Liver (tissue), 8 donors: ENCODE measurements at regions not wholly inside any gene's neighbourhood (a gene's known extent, or its start where the extent isn't known, plus 50 kb on each side); places are given as distances from the start of the nearest gene placed in this dataset.

ENCODE experiments used
- DNase-seq: peaks from one replicate; pipeline ENCODE4 v3.0.0-alpha.2; 2017; ENCODE audit warnings: low spot score
- H3K27ac ChIP-seq, 2 donors: one replicate each; pipeline ENCODE4 v1.7.0; 2013; ENCODE audit warnings: inconsistent platforms in 2 of 2, low read length in 2 of 2, control low read depth in 1 of 2, low read depth in 1 of 2, mild to moderate bottlenecking in 1 of 2
- H3K27me3 ChIP-seq, 4 donors: one replicate each; pipeline versions ENCODE4 v1.6.1 to v1.7.0; 2013; ENCODE audit warnings: low read length in 3 of 4, inconsistent platforms in 1 of 4, mild to moderate bottlenecking in 1 of 4, moderate library complexity in 1 of 4; ENCODE audit not compliant: control insufficient read depth in 4 of 4, insufficient read depth in 4 of 4
- H3K36me3 ChIP-seq, 4 donors: one replicate each; pipeline versions ENCODE4 v1.6.1 to v1.7.0; 2013; ENCODE audit warnings: low read length in 3 of 4, mild to moderate bottlenecking in 3 of 4, low read depth in 1 of 4, moderate library complexity in 1 of 4; ENCODE audit not compliant: control insufficient read depth in 4 of 4, insufficient read depth in 3 of 4
- H3K4me1 ChIP-seq, 4 donors: one replicate each; pipeline versions ENCODE4 v1.6.1 to v1.7.0; 2013; ENCODE audit warnings: low read length in 3 of 4, mild to moderate bottlenecking in 3 of 4, moderate library complexity in 1 of 4; ENCODE audit not compliant: control insufficient read depth in 4 of 4, insufficient read depth in 4 of 4
- H3K4me3 ChIP-seq, 3 donors: one replicate each; pipeline versions ENCODE4 v1.6.1 to v1.7.0; 2013; ENCODE audit warnings: low read length in 3 of 3, control low read depth in 1 of 3, low read depth in 1 of 3, mild to moderate bottlenecking in 1 of 3
- H3K9ac ChIP-seq, 2 donors: one replicate each; pipeline ENCODE4 v1.7.0; 2013; ENCODE audit warnings: low read length in 2 of 2, mild to moderate bottlenecking in 2 of 2, moderate library complexity in 2 of 2, control low read depth in 1 of 2, low read depth in 1 of 2
- H3K9me3 ChIP-seq, 4 donors: one replicate each; pipeline versions ENCODE4 v1.6.1 to v1.7.0; 2013; ENCODE audit warnings: low read length in 3 of 4; ENCODE audit not compliant: control insufficient read depth in 4 of 4
- ATF3 ChIP-seq: IDR thresholded peaks from 2 replicates; pipeline ENCODE4 v1.6.1; 2016; ENCODE audit warnings: antibody characterized with exemption
- CTCF ChIP-seq: fragments of 150-350 bp; IDR thresholded peaks from 2 replicates; pipeline ENCODE4 v1.5.1; 2017; ENCODE audit warnings: improper control_type of control experiment, low read depth, low read length; ENCODE audit not compliant: missing input control
- EGR1 ChIP-seq, 2 donors: IDR thresholded peaks; 2 replicates each; pipeline ENCODE4 v1.6.1; 2016 to 2018; ENCODE audit warnings: antibody characterized with exemption in 2 of 2, low read depth in 2 of 2
- FOXA1 ChIP-seq: IDR thresholded peaks from 2 replicates; pipeline ENCODE4 v1.6.1; 2016; ENCODE audit warnings: antibody characterized with exemption
- FOXA2 ChIP-seq: IDR thresholded peaks from 2 replicates; pipeline ENCODE4 v1.6.1; 2016; ENCODE audit warnings: antibody characterized with exemption
- HNF4A ChIP-seq, 2 donors: conservative IDR thresholded peaks; 2 replicates each; pipeline ENCODE4 v1.6.1; 2016; ENCODE audit warnings: antibody characterized with exemption in 2 of 2, mild to moderate bottlenecking in 2 of 2
- JUND ChIP-seq, 2 donors: IDR thresholded peaks; 2 replicates each; pipeline ENCODE4 v1.6.1; 2016; ENCODE audit warnings: antibody characterized with exemption in 2 of 2
- RAD21 ChIP-seq, 2 donors: IDR thresholded peaks; 2 replicates each; pipeline ENCODE4 v1.6.1; 2016; ENCODE audit warnings: antibody characterized with exemption in 2 of 2, mild to moderate bottlenecking in 2 of 2
- RXRA ChIP-seq, 2 donors: IDR thresholded peaks; 2 replicates each; pipeline ENCODE4 v1.6.1; 2017 to 2018; ENCODE audit warnings: antibody characterized with exemption in 2 of 2, mild to moderate bottlenecking in 1 of 2
- SP1 ChIP-seq: IDR thresholded peaks from 2 replicates; pipeline ENCODE4 v1.6.1; 2018; ENCODE audit warnings: antibody characterized with exemption, mild to moderate bottlenecking
- TAF1 ChIP-seq: conservative IDR thresholded peaks from 2 replicates; pipeline ENCODE4 v1.6.1; 2016; ENCODE audit warnings: antibody characterized with exemption, mild to moderate bottlenecking
- YY1 ChIP-seq: IDR thresholded peaks from 2 replicates; pipeline ENCODE4 v1.6.1; 2016; ENCODE audit warnings: antibody characterized with exemption, mild to moderate bottlenecking
- WGBS: extraction: QIAGEN DNeasy Blood & Tissue Kit; methylation state at CpG from one replicate; pipeline ENCODE4 v1.1.7; 2013; 5-methylcytosine and 5-hydroxymethylcytosine counted together
- TF ChIP-seq, protein P1 (sequence below): IDR thresholded peaks from 2 replicates; pipeline ENCODE4 v1.6.1; 2016; ENCODE audit warnings: antibody characterized with exemption, mild to moderate bottlenecking
- TF ChIP-seq, protein P2 (sequence below): IDR thresholded peaks from 2 replicates; pipeline ENCODE4 v1.6.1; 2016; ENCODE audit warnings: antibody characterized with exemption
- TF ChIP-seq, protein P3 (sequence below): IDR thresholded peaks from 2 replicates; pipeline ENCODE4 v1.6.1; 2016; ENCODE audit warnings: antibody characterized with exemption
- donor health status: healthy.
- donor health status: healthy.
- donor health status: healthy.
- donor health status: healthy.
- donor health status: healthy.

DNA sequence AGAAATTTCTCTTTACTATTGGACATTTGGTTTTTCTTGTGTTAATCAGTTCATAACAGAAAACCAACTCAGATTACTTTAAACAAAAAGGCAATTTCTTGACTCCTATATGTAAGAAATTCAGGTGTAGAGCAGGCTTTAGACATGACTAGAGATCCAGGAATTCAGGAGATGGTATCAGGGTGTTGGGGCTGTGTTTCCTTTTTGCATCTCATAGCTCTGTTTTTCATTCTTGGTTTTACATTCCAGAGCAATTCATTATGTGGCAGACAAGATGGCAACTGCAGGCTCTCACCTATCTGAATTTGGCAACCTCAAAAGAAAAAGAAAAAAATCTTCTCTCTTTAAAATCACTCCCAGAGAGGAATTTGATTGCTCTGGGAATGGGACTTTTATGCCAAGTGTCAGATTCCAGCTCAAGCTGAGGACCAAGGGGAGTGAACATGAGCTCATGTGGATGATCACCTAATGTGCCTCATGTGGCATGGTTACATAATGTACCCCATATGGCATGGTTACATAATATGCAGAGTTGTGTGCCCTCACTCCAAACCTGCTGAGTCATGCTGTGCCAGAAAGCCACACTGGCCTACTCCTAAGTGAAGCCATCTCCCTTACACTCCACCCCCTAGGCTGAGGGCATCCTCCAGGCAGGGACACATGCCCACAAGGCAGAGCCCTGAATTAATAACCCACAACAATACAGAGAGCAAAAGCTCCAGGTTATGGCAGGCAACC lies 282.7 kb downstream of the MBD2 start:
- Histone ChIP-seq H3K4me3 (no peak overlapping the region), H3K27ac (no peak overlapping the region), H3K9ac (no peak overlapping the region), H3K4me1 (no peaks in the 10 kb centered on the region), H3K36me3 (no peaks in the 10 kb centered on the region), H3K9me3 (peaks cover 0 to 3% (median 1%) of the 10 kb centered on the region in 4 donors), H3K27me3 (no peaks in the 10 kb centered on the region)
- TF ChIP-seq CTCF (no peak), TAF1 (no peak), HNF4A (conservative IDR thresholded peaks at IDR 0.05) (no peak), FOXA1 (no peak), ATF3 (no peak), FOXA2 (no peak), EGR1 (IDR thresholded peaks at IDR 0.05; ENCODE audit: low read depth in 2 of 2) (no peak), SP1 (no peak)
- TF ChIP-seq, protein P1, sequence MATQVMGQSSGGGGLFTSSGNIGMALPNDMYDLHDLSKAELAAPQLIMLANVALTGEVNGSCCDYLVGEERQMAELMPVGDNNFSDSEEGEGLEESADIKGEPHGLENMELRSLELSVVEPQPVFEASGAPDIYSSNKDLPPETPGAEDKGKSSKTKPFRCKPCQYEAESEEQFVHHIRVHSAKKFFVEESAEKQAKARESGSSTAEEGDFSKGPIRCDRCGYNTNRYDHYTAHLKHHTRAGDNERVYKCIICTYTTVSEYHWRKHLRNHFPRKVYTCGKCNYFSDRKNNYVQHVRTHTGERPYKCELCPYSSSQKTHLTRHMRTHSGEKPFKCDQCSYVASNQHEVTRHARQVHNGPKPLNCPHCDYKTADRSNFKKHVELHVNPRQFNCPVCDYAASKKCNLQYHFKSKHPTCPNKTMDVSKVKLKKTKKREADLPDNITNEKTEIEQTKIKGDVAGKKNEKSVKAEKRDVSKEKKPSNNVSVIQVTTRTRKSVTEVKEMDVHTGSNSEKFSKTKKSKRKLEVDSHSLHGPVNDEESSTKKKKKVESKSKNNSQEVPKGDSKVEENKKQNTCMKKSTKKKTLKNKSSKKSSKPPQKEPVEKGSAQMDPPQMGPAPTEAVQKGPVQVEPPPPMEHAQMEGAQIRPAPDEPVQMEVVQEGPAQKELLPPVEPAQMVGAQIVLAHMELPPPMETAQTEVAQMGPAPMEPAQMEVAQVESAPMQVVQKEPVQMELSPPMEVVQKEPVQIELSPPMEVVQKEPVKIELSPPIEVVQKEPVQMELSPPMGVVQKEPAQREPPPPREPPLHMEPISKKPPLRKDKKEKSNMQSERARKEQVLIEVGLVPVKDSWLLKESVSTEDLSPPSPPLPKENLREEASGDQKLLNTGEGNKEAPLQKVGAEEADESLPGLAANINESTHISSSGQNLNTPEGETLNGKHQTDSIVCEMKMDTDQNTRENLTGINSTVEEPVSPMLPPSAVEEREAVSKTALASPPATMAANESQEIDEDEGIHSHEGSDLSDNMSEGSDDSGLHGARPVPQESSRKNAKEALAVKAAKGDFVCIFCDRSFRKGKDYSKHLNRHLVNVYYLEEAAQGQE, result no peak
- TF ChIP-seq, protein P2, sequence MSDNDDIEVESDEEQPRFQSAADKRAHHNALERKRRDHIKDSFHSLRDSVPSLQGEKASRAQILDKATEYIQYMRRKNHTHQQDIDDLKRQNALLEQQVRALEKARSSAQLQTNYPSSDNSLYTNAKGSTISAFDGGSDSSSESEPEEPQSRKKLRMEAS, result no peak
- DNase-seq, result no peak

- no peaks in the 10 kb centered on the region for H3K9me3 ChIP-seq
- H3K27ac ChIP-seq, result no peak overlapping the region
- no peaks in the 10 kb centered on the region for H3K4me1 ChIP-seq
- no peak for DNase-seq
- no peak overlapping the region for H3K9ac ChIP-seq
- H3K36me3 ChIP-seq, result no peaks in the 10 kb centered on the region
- 45% methylated on average over 3 of the region's 3 CpGs for WGBS
- no peaks in the 10 kb centered on the region for H3K27me3 ChIP-seq
- H3K4me3 ChIP-seq, result no peak overlapping the region
- TF ChIP-seq, protein P3, sequence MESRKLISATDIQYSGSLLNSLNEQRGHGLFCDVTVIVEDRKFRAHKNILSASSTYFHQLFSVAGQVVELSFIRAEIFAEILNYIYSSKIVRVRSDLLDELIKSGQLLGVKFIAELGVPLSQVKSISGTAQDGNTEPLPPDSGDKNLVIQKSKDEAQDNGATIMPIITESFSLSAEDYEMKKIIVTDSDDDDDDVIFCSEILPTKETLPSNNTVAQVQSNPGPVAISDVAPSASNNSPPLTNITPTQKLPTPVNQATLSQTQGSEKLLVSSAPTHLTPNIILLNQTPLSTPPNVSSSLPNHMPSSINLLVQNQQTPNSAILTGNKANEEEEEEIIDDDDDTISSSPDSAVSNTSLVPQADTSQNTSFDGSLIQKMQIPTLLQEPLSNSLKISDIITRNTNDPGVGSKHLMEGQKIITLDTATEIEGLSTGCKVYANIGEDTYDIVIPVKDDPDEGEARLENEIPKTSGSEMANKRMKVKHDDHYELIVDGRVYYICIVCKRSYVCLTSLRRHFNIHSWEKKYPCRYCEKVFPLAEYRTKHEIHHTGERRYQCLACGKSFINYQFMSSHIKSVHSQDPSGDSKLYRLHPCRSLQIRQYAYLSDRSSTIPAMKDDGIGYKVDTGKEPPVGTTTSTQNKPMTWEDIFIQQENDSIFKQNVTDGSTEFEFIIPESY, result no peak
- TF ChIP-seq RAD21 (IDR thresholded peaks at IDR 0.05) (no peak), FOXA1 (no peak), JUND (IDR thresholded peaks at IDR 0.05) (no peak), ATF3 (no peak), YY1 (no peak), RXRA (IDR thresholded peaks at IDR 0.05) (no peak), SP1 (no peak), TAF1 (no peak), EGR1 (IDR thresholded peaks at IDR 0.05; ENCODE audit: low read depth in 2 of 2) (no peak), HNF4A (conservative IDR thresholded peaks at IDR 0.05) (no peak), CTCF (no peak)
- TF ChIP-seq, protein P1, result no peak
- TF ChIP-seq, protein P2, result no peak
These were observed 287.4 kb downstream of the MBD2 start for GRCh38 chr18:53937037-53937436.
